NCI-H187 (cell line): ENCODE measurements at regions not wholly inside any gene's neighbourhood (a gene's known extent, or its start where the extent isn't known, plus 50 kb on each side); places are given as distances from the start of the nearest gene placed in this dataset.

Experiments used
- DNase-seq, 2 experiments: peaks; one replicate each; lab custom pipeline; 2025; lab: John Stamatoyannopoulos, UW

DNA sequence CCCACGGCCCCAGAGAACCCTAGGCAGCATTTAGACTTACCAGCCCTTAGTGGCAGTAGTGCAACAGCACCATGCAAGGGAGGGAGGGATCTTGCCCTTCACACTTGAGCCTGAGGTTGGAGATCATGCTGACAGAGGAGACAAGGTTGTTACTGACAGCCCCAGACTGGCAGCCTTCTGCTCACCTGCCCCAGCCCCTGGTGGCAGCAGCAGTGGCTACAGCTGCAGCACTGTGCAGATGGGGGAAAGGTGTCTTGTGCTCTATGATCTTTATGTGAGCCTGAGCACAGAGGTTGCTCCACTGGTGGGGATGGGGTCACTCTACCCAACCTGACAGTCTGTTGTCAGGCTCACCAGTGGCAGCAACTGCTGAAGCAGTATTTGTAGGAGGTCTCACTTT, 501.2 kb upstream of the LRRTM4 start:
- DNase-seq, result no peak

DNA sequence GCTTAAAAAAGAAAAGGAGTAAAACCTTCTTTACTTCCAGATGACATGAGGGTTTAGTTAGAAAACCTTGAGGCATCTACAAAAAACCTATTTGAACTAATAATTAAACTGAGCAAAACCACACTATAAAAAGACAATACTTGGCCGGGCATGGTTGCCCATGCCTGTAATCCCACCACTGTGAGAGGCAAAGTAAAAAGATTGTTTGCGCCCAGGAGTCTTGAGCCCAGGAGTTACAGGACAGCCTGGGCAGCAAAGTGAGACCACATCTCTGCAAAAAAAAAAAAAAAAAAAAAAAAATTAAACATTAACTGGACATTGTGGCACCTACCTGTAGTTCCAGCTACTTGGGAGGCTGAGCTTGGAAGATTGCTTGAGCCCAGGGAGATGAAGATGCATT, 502.8 kb upstream of the LRRTM4 start:
- DNase-seq, result no peak

DNA sequence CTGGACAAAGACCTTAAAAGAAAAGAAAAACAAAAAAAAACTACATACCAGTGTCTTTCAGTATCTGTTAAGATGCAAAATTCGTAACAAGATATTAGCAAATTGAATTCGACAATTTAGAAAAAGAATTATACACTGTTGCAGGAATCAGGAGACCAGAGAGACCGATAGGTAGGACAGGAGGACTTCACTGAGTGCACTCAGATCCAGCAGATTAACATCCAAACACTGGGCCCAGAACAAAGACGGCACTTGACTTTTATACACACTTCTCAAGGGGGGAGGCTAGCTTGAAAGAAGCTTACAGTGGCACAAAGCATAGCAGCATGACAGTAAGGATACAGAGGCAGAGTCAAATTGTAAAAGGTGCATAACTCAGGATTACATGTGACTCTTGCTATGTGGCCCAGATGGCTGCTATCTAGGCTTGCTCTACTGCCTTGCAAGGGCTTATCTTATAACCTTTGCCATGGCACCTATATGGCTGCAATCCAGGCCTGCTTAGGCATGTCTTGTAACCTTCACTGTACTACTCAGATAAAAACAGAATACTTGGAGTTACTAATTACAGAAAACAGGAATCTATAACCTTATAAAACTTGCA, 507.3 kb upstream of the LRRTM4 start:
- no peak for DNase-seq

GRCh38 chr2:78034706-78035105, 512.5 kb upstream of the LRRTM4 start:
- DNase-seq, result no peak

GRCh38 chr2:78035804-78036203, 513.6 kb upstream of the LRRTM4 start:
- no peak for DNase-seq

GRCh38 chr2:78051480-78051879, 529.3 kb upstream of the LRRTM4 start:
- DNase-seq, result no peak

DNA sequence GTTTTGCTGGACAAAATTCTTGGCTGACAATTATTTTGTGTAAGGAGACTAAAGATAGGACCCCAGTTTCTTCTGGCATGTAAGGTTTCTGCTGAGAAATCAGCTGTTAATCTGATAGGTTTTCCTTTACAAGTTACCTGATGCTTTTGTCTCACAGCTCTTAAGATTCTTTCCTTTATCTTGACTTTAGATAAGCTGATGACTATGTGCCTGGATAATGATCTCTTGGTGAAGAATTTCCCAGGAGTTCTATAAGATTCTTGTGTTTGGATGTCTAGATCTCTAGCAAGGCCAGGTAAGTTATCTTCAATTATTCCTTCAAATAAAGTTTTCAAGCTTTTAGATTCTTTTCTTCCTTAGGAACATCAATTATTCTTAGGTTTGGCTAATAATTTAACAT, 534.8 kb upstream of the LRRTM4 start:
- no peak for DNase-seq

GRCh38 chr2:78061301-78061700, 539.1 kb upstream of the LRRTM4 start:
- no peak for DNase-seq

DNA sequence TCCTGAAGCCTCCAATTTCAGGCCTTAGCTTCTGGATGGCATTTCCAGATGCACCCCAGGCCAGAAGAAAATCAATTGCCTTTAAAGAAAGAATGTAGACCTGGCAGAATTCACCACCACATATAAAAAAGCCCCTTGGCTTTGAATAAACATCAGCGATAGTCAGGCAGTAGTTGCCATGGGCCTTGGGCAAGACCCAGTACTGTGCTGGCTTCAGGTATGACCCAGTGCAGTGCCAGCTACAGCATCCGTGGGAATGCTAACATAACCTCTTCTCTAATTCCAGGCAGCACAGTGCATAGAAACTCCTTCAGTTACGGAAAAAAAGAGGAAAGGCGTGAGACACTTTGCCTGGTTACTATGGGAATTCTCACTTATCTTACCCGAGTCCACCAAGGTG, 539.6 kb upstream of the LRRTM4 start:
- DNase-seq, result no peak

DNA sequence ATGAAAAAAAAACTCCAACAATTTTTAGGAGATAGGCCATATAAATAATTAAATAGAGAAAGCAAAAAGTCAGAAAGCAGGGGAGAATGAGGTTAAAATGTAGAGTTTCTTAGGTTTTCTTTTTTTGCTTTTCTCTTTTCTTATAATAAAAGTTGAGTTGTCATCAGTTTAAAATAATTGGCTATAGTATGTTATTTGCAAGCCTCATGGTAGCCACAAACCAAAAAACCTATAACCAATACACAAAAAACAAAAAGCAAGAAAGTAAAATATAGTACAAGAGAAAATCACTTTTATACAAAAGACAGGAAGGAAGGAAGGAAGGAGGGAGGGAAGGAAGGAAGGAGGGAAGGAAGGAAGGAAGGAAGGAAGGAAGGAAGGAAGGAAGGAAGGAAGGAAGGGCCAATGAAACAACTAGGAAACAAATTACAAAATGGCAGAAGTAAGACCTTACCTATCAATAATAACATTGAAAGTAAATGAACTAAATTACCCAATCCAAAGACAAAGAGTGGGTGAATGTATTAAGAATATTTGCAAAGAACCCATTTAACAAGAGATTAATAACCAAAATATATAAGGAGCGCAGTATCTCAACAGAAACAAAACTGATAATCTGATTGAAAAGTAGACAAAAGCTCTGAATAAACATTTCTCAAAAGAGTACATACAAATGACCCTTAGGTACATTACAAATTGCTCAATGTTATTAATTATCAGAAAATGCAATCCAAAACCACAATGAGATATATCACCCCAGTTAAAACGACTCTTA, 541.3 kb upstream of the LRRTM4 start:
- DNase-seq, result no peak

DNA sequence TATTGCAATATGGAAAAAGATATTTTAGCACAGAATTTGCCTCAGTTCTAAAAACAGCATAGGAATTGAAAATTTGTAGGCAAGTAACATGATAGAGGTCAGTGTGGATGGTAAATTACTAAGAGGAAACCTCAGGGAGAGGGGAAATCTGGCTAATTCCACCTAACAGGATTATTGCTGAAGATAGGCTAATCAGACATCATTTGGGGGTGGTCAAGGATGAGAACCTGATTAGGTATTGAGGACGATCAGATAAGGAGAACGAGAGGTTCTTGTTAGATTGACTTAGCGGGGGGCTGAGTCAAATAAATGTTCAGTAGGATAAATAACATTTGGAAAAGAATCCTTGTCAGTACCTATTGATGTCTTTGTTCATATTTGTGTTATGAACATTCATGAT, 543.2 kb upstream of the LRRTM4 start:
- no peak for DNase-seq

- DNase-seq, result no peak
Observed at GRCh38 chr2:78068808-78069207, 546.6 kb upstream of the LRRTM4 start.

DNA sequence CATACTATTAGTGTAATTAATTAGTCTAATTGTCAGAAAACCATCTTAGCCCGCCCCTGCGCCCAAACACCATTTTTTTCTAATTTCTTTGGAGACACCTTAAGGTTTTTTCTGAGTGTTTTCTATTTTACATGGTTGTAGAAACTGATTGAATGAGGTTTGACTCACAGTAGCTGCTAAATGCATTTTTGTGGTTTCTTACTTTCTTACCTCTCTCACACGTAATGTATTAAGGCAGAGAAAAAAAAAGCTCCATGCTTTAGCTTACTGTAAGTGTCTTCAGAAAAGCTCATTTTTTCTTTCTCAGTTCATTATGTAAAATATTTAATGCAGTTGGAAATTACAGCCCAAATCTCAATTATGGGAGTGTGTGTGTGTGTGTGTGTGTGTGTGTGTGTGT, 548.5 kb upstream of the LRRTM4 start:
- no peak for DNase-seq

DNA sequence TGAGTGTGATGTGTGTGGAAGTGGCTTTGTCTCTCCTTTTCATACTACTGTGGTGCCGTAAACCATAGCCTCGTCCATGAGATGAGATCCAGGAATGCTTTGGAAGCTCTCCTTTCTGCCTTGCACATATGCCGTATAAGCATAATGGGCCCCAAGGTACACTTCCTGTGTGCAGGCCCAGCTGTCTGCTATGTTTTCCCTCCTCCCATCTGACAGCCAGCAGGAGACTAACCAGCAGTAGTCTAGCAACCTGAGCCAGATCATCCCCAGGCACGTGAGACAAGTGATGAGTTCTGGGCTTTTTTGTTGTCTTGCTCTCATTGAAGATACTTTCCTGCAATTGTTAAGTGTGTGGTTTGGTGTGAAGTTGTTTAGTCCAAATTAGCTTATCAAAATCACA, 555.5 kb upstream of the LRRTM4 start:
- no peak for DNase-seq

DNA sequence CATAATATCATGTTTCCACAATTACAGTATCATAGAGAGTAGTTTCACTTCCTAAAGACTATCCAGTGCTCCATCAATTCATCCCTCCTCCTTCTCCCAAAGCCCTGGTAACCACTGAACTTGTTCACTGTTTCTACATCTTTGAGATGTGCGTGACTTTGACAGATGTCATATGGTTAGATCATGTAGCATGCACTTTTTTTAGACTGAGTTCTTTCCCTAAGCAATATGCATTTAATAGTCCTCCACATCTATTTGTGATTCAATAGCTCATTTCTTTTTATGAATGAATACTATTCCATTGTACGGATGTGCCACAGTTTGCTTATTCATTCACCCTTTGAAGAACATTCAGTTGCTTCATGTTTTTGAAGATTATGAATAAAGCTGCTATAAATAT, 560.4 kb upstream of the LRRTM4 start:
- DNase-seq, result no peak

GRCh38 chr2:78093436-78093835, 571.3 kb upstream of the LRRTM4 start:
- DNase-seq, result no peak

DNA sequence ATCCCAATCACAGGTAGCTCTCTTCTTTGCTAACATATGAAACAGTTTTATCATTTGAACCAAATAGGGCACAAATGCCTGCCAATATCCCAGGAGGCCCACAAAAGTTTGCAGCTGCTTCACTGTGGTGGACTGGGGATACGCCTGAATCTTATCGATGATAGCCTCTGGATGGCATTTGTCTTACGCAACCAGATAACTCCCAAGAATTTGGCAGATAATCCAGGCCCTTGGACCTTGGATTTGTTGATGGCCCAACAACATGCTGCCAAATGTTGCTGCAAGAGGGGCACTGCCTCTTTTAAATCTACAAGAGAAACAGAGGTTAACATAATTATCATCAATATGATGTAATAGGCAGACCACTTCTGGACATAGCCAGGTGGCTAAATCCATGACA, 587.1 kb upstream of the LRRTM4 start:
- DNase-seq, result no peak

DNA sequence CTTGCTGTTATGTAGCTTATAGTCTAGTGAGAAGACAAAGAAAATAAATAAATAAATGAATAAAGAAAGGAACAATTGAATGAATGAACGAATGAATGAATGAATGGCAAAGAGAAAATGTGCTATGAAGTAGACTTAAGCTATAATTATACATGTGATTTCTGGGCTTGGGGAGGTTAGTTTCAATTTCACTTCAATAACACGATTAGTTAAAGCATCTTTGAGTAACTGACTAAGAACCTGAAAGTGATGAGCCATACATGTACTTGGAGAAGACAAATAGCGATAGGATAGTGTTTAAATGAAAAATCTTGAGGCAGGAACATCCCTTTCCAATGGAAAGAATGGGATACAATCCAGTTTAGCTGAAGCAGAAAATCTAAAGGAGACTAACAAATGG, 593.1 kb upstream of the LRRTM4 start:
- no peak for DNase-seq

DNA sequence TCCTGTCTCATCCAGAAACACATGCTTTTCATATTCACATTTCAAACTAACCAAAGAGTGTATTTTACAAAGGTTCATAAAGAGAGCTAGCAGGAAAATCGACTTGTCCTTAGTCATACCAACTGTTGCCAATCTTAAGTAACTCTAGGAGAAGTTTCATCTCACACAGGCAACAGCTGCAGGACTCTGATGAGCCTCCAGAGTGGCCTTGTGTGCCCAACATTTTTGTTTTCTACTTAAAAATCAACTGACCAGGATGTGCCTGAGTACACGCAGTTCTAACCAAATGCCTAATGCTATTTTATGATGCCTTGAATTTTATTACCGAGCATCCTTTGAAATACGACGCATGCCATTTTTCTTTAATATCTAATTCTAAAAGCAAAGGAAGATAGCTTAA, 595.9 kb upstream of the LRRTM4 start:
- DNase-seq, result no peak

GRCh38 chr2:78120275-78120674, 598.1 kb upstream of the LRRTM4 start:
- no peak for DNase-seq

DNA sequence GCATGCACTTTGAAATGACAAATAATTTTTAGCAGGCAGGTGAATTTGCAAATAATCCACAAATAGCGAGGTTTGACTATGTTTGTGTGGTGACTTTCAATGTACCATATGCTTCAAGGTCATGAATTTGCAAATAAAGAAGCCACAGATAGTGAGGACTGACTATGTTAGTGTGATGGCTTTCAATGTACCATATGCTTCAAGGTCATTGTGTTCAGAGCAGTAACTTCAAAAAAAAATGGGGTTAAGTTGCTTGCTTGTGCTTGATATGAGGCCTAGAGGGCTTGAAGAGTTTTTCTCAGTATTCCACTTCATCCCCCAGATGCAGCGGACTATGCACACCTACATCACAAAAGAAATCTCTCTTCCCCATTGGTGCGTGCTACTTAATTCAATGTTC, 602.9 kb upstream of the LRRTM4 start:
- DNase-seq, result no peak

DNA sequence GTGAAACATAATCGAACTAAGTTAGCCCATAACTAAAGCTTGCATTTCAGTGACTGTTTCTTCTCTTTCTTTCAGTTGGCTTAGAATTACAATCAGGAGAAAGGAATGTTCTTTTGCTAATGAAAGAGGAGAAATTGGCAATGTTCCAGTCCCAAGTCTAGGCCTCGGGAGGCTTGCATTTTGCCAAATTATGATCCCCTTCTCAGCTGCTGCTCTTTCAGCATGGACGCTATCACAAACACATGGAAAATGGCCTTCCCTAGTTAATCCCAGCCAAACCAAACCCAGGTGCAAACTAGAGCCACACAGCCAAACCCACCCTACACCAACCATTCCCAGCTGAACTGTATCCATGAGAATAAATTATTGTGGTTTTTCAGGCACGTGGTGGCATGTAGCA, 605.2 kb upstream of the LRRTM4 start:
- DNase-seq, result no peak

GRCh38 chr2:78132391-78133370, 610.5 kb upstream of the LRRTM4 start:
- DNase-seq, result no peak
